HEK293T (cell line): ENCODE measurements at regions not wholly inside any gene's neighbourhood (a gene's known extent, or its start where the extent isn't known, plus 50 kb on each side); places are given as distances from the start of the nearest gene placed in this dataset.

Experiments
- FOXA1 ChIP-seq: fragments of 450-650 bp; IDR thresholded peaks from 2 replicates; pipeline ENCODE4 v1.6.1; 2016; ENCODE audit warnings: mild to moderate bottlenecking
- FOXM1 ChIP-seq: fragments of 450-650 bp; IDR thresholded peaks from 2 replicates; pipeline ENCODE4 v1.6.1; 2017; ENCODE audit warnings: mild to moderate bottlenecking, borderline replicate concordance
- LEF1 ChIP-seq: fragments of 450-650 bp; IDR thresholded peaks from 2 replicates; pipeline ENCODE4 v1.6.1; 2017; ENCODE audit warnings: mild to moderate bottlenecking, borderline replicate concordance
- PKNOX1 ChIP-seq: fragments of 450-650 bp; IDR thresholded peaks from 2 replicates; pipeline ENCODE4 v1.6.1; 2016
- SP1 ChIP-seq: fragments of 450-650 bp; IDR thresholded peaks from 2 replicates; pipeline ENCODE4 v1.6.1; 2017
- SUZ12 ChIP-seq: fragments of 450-650 bp; IDR thresholded peaks from 2 replicates; pipeline ENCODE4 v1.6.1; 2016; ENCODE audit warnings: mild to moderate bottlenecking
- TARDBP ChIP-seq: fragments of 450-650 bp; IDR thresholded peaks from 2 replicates; pipeline ENCODE4 v1.6.1; 2016

GRCh38 chr19:5230730-5231555 is 109.7 kb downstream of the PTPRS start:
- TF ChIP-seq FOXA1 = no peak
- TF ChIP-seq LEF1 = no peak
- no peak for TF ChIP-seq SUZ12
- no peak for TF ChIP-seq FOXM1
- TF ChIP-seq SP1 = no peak
- no peak for TF ChIP-seq TARDBP
- TF ChIP-seq PKNOX1 = no peak
